Neural progenitor cell (in vitro differentiated cells): ENCODE measurements at regions not wholly inside any gene's neighbourhood (a gene's known extent, or its start where the extent isn't known, plus 50 kb on each side); places are given as distances from the start of the nearest gene placed in this dataset.

ENCODE experiments used
- EZH2 ChIP-seq: fragments of 200-600 bp; sonication (generic); IDR thresholded peaks from 2 replicates; pipeline ENCODE4 v1.6.1; 2017; ENCODE audit warnings: antibody characterized with exemption, mild to moderate bottlenecking, moderate library complexity
- EZH2phosphoT487 ChIP-seq: fragments of 200-600 bp; sonication (generic); IDR thresholded peaks from 2 replicates; pipeline ENCODE4 v1.6.1; 2017; ENCODE audit warnings: antibody characterized with exemption
- TF ChIP-seq, protein P1 (sequence below): fragments of 200-600 bp; sonication (generic); IDR thresholded peaks from 2 replicates; pipeline ENCODE4 v1.5.1; 2017; ENCODE audit warnings: antibody characterized with exemption, mild to moderate bottlenecking

DNA sequence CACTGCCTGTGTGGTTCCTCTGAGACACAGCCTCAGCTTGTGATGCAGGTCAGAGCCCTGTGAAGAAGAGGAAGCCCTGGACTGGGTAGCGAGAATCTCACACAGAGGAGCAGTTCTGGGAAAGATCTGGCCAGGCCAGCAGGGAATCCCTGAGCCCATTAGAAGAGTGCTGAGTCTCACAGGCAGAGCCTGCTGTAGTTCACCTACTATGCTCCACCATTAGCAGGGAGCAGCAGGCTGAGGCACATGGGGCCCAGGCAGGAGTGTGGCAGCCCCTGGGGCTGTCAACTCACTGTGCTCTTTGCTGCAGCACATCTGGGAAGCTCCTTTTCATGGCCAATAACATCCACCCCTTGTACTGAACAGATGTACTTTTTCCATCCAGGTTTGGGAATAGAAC, 146.8 kb upstream of the B3GAT2 start:
- TF ChIP-seq, protein P1, sequence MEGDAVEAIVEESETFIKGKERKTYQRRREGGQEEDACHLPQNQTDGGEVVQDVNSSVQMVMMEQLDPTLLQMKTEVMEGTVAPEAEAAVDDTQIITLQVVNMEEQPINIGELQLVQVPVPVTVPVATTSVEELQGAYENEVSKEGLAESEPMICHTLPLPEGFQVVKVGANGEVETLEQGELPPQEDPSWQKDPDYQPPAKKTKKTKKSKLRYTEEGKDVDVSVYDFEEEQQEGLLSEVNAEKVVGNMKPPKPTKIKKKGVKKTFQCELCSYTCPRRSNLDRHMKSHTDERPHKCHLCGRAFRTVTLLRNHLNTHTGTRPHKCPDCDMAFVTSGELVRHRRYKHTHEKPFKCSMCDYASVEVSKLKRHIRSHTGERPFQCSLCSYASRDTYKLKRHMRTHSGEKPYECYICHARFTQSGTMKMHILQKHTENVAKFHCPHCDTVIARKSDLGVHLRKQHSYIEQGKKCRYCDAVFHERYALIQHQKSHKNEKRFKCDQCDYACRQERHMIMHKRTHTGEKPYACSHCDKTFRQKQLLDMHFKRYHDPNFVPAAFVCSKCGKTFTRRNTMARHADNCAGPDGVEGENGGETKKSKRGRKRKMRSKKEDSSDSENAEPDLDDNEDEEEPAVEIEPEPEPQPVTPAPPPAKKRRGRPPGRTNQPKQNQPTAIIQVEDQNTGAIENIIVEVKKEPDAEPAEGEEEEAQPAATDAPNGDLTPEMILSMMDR: no peak
- TF ChIP-seq EZH2phosphoT487 (no peak), EZH2 (no peak)
